DND-41 (cell line): ENCODE measurements at regions not wholly inside any gene's neighbourhood (a gene's known extent, or its start where the extent isn't known, plus 50 kb on each side); places are given as distances from the start of the nearest gene placed in this dataset.

Experiments used
- ATAC-seq: fragments of 200-7000 bp; cut with Tn5 transposase; 3 replicates; pipeline ENCODE4 v1.9.1; 2021; ENCODE audit warnings: low read depth; ENCODE audit not compliant: insufficient read depth
- DNase-seq: peaks from one replicate; pipeline ENCODE4 v3.0.0-alpha.2; 2020
- H2AFZ ChIP-seq: 2 replicates; pipeline ENCODE4 v1.6.0; 2012; ENCODE audit warnings: low read depth, low read length
- H3K27ac ChIP-seq: 2 replicates; pipeline ENCODE4 v1.5.1; 2012; ENCODE audit warnings: low read length, inconsistent platforms
- H3K27me3 ChIP-seq: fragments of 200-600 bp; sonication (generic); 2 replicates; pipeline ENCODE4 v1.6.0; 2012; ENCODE audit warnings: low read length, mild to moderate bottlenecking, inconsistent platforms; ENCODE audit not compliant: insufficient read depth, poor library complexity
- H3K36me3 ChIP-seq: 2 replicates; pipeline ENCODE4 v1.5.1; 2012; ENCODE audit warnings: low read length, inconsistent platforms; ENCODE audit not compliant: insufficient read depth
- H3K4me1 ChIP-seq: 2 replicates; pipeline ENCODE4 v1.5.1; 2012; ENCODE audit warnings: mild to moderate bottlenecking, low read length; ENCODE audit not compliant: insufficient read depth
- H3K4me2 ChIP-seq: 2 replicates; pipeline ENCODE4 v1.6.0; 2012; ENCODE audit warnings: mild to moderate bottlenecking, moderate library complexity, low read length, inconsistent platforms; ENCODE audit not compliant: insufficient read depth
- H3K4me3 ChIP-seq, 2 experiments: fragments of 200-600 bp in 1 of 2; shearing (Covaris generic) in 1 of 2; 2 replicates each; pipeline ENCODE4 v1.5.1; 2012 to 2016; ENCODE audit warnings: inconsistent platforms in 2 of 2, low read length in 2 of 2, mild to moderate bottlenecking in 2 of 2, low read depth in 1 of 2, moderate library complexity in 1 of 2
- H3K79me2 ChIP-seq: 2 replicates; pipeline ENCODE4 v1.6.0; 2012; ENCODE audit warnings: low read length, inconsistent platforms; ENCODE audit not compliant: insufficient read depth
- H3K9ac ChIP-seq: 2 replicates; pipeline ENCODE4 v1.6.0; 2012; ENCODE audit warnings: low read depth, mild to moderate bottlenecking, inconsistent platforms, low read length, moderate library complexity
- H3K9me3 ChIP-seq: 2 replicates; pipeline ENCODE4 v1.5.1; 2012; ENCODE audit warnings: low read length, moderate library complexity, mild to moderate bottlenecking, inconsistent platforms; ENCODE audit not compliant: insufficient read depth, severe bottlenecking
- H4K20me1 ChIP-seq: 2 replicates; pipeline ENCODE4 v1.6.0; 2012; ENCODE audit warnings: low read length; ENCODE audit not compliant: insufficient read depth
- CTCF ChIP-seq: IDR thresholded peaks from 2 replicates; pipeline ENCODE4 v1.5.1; 2012; ENCODE audit warnings: borderline replicate concordance, low read length, moderate library complexity, mild to moderate bottlenecking; ENCODE audit not compliant: poor library complexity, severe bottlenecking; ENCODE audit errors: extremely low read depth
- EZH2 ChIP-seq: IDR thresholded peaks from 3 replicates; pipeline ENCODE4 v1.6.1; 2012; ENCODE audit warnings: borderline replicate concordance, low read depth, mild to moderate bottlenecking, moderate library complexity, low read length, inconsistent platforms; ENCODE audit not compliant: severe bottlenecking

- no peaks in the 10 kb centered on the region for H3K4me1 ChIP-seq
- no peak overlapping the region for H2AFZ ChIP-seq
- no peak overlapping the region for H3K27ac ChIP-seq
- no peaks in the 10 kb centered on the region for H4K20me1 ChIP-seq
- H3K79me2 ChIP-seq = no peaks in the 10 kb centered on the region
- no peak overlapping the region for H3K4me3 ChIP-seq
- H3K9ac ChIP-seq = no peak overlapping the region
- ATAC-seq (no peak), DNase-seq (no peak)
- no peaks in the 10 kb centered on the region for H3K9me3 ChIP-seq
- H3K4me2 ChIP-seq = no peak overlapping the region
- H3K27me3 ChIP-seq = peaks cover 14% of the 10 kb centered on the region
- no peak for TF ChIP-seq EZH2
- no peak for TF ChIP-seq CTCF
- H3K36me3 ChIP-seq = no peaks in the 10 kb centered on the region
Measured at GRCh38 chr1:8083739-8084484, 57.8 kb upstream of the ERRFI1 start.

GRCh38 chr1:8082945-8083344 lies 56.8 kb upstream of the ERRFI1 start:
- Histone ChIP-seq H4K20me1 (no peaks in the 10 kb centered on the region), H3K4me2 (no peak overlapping the region), H3K27me3 (peaks cover 15% of the 10 kb centered on the region), H3K9ac (no peak overlapping the region), H2AFZ (no peak overlapping the region), H3K79me2 (no peaks in the 10 kb centered on the region), H3K4me3 (no peak overlapping the region), H3K27ac (no peak overlapping the region), H3K9me3 (no peaks in the 10 kb centered on the region), H3K36me3 (no peaks in the 10 kb centered on the region), H3K4me1 (no peaks in the 10 kb centered on the region)
- no peak for ATAC-seq
- DNase-seq = no peak
- TF ChIP-seq CTCF = no peak
- no peak for TF ChIP-seq EZH2

- Histone ChIP-seq H3K4me3 (no peak overlapping the region), H3K36me3 (no peaks in the 10 kb centered on the region), H3K27ac (no peak overlapping the region), H3K9me3 (no peaks in the 10 kb centered on the region), H3K4me2 (no peak overlapping the region), H3K9ac (no peak overlapping the region), H2AFZ (no peak overlapping the region), H3K4me1 (no peaks in the 10 kb centered on the region), H4K20me1 (no peaks in the 10 kb centered on the region), H3K79me2 (no peaks in the 10 kb centered on the region), H3K27me3 (peaks cover 2% of the 10 kb centered on the region)
- TF ChIP-seq CTCF = no peak
- no peak for TF ChIP-seq EZH2
- ATAC-seq (no peak), DNase-seq (no peak)
Measured at GRCh38 chr1:8078176-8078671, 52.1 kb upstream of the ERRFI1 start.
